DOHH2 (cell line): ENCODE measurements at regions not wholly inside any gene's neighbourhood (a gene's known extent, or its start where the extent isn't known, plus 50 kb on each side); places are given as distances from the start of the nearest gene placed in this dataset.

Experiments
- H3F3A ChIP-seq: fragments of 200-600 bp; sonication (generic), shearing (Covaris generic); 2 replicates; pipeline ENCODE4 v1.6.0; 2016; ENCODE audit warnings: antibody characterized with exemption, mild to moderate bottlenecking; ENCODE audit not compliant: control insufficient read depth, insufficient read depth
- H3K27ac ChIP-seq: fragments of 200-600 bp; sonication (generic); 2 replicates; pipeline ENCODE4 v1.5.1; 2014; ENCODE audit warnings: low read depth, mild to moderate bottlenecking, low read length, moderate library complexity
- H3K27me3 ChIP-seq: fragments of 200-600 bp; sonication (generic); 2 replicates; pipeline ENCODE4 v1.6.1; 2014; ENCODE audit warnings: mild to moderate bottlenecking, low read length, mixed read lengths; ENCODE audit not compliant: control insufficient read depth
- H3K36me3 ChIP-seq: fragments of 200-600 bp; sonication (generic); 2 replicates; pipeline ENCODE4 v1.6.1; 2014; ENCODE audit warnings: mild to moderate bottlenecking, low read length, moderate library complexity, mixed read lengths; ENCODE audit not compliant: control insufficient read depth
- H3K4me1 ChIP-seq: fragments of 200-600 bp; sonication (generic); 2 replicates; pipeline ENCODE4 v1.6.1; 2014; ENCODE audit warnings: mild to moderate bottlenecking, low read length, mixed read lengths; ENCODE audit not compliant: control insufficient read depth
- H3K4me2 ChIP-seq: fragments of 200-600 bp; sonication (generic); 2 replicates; pipeline ENCODE4 v1.6.0; 2014; ENCODE audit warnings: mild to moderate bottlenecking, low read length, moderate library complexity
- H3K4me3 ChIP-seq: fragments of 200-600 bp; sonication (generic); 2 replicates; pipeline ENCODE4 v1.5.1; 2014; ENCODE audit warnings: mild to moderate bottlenecking, low read length, mixed read lengths
- H3K79me2 ChIP-seq: fragments of 200-600 bp; sonication (generic); 2 replicates; pipeline ENCODE4 v1.6.1; 2014; ENCODE audit warnings: mild to moderate bottlenecking, low read length, mixed read lengths; ENCODE audit not compliant: control insufficient read depth
- H3K9me2 ChIP-seq: fragments of 200-600 bp; sonication (generic); replicated peaks from 2 replicates; pipeline ENCODE4 v1.6.1; 2014; ENCODE audit warnings: mild to moderate bottlenecking, low read length, mixed read lengths; ENCODE audit not compliant: control insufficient read depth
- H3K9me3 ChIP-seq: fragments of 200-600 bp; sonication (generic); 2 replicates; pipeline ENCODE4 v1.6.1; 2014; ENCODE audit warnings: antibody characterized with exemption, low read length, mixed read lengths; ENCODE audit not compliant: control insufficient read depth, insufficient read depth
- H4K20me1 ChIP-seq: fragments of 200-600 bp; sonication (generic); 2 replicates; pipeline ENCODE4 v1.6.0; 2014; ENCODE audit warnings: low read depth, mild to moderate bottlenecking, antibody characterized with exemption, low read length, moderate library complexity; ENCODE audit not compliant: control insufficient read depth, insufficient read depth
- EZH2phosphoT487 ChIP-seq: fragments of 200-600 bp; sonication (generic); IDR thresholded peaks from 2 replicates; pipeline ENCODE4 v1.6.1; 2017; ENCODE audit warnings: borderline replicate concordance, mild to moderate bottlenecking, antibody characterized with exemption, low read length, moderate library complexity, mixed read lengths
- TF ChIP-seq, protein P1 (sequence below): fragments of 200-600 bp; sonication (generic); IDR thresholded peaks from one replicate; pipeline ENCODE4 v1.5.1; 2014; ENCODE audit warnings: antibody characterized with exemption, mild to moderate bottlenecking, low read depth, low read length; ENCODE audit not compliant: poor library complexity, severe bottlenecking

DNA sequence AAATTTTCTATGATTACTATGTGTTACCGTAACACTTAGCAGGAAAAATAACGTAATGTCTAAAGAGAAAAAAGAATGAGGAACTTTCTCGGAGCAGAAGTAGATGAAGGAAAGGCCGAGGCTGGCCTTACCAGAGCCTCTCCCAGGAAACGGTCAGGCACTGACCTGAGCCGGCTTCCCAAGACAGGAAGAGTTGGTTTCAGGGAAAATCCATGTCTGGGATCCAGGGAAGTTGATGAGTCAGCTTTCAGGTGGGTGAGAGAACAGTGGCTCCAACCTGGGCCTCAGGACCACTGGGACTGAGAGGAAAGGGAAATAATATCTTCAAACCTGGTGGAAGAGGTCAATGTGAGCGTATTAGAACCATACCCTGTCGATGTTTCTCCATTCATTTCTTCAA, 93.3 kb upstream of the UBL3 start:
- no peaks in the 10 kb centered on the region for H3K9me3 ChIP-seq
- peaks cover 5% of the 10 kb centered on the region; the same call in 1 of the 2 replicates for H3K27me3 ChIP-seq
- H3K9me2 ChIP-seq, result no peaks in the 10 kb centered on the region
- H3F3A ChIP-seq, result no peaks in the 10 kb centered on the region
- no peak overlapping the region for H3K27ac ChIP-seq
- TF ChIP-seq EZH2phosphoT487, result no peak
- TF ChIP-seq, protein P1, sequence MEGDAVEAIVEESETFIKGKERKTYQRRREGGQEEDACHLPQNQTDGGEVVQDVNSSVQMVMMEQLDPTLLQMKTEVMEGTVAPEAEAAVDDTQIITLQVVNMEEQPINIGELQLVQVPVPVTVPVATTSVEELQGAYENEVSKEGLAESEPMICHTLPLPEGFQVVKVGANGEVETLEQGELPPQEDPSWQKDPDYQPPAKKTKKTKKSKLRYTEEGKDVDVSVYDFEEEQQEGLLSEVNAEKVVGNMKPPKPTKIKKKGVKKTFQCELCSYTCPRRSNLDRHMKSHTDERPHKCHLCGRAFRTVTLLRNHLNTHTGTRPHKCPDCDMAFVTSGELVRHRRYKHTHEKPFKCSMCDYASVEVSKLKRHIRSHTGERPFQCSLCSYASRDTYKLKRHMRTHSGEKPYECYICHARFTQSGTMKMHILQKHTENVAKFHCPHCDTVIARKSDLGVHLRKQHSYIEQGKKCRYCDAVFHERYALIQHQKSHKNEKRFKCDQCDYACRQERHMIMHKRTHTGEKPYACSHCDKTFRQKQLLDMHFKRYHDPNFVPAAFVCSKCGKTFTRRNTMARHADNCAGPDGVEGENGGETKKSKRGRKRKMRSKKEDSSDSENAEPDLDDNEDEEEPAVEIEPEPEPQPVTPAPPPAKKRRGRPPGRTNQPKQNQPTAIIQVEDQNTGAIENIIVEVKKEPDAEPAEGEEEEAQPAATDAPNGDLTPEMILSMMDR, result no peak
- H3K4me3 ChIP-seq, result no peak overlapping the region
- H3K4me1 ChIP-seq, result no peaks in the 10 kb centered on the region
- H3K79me2 ChIP-seq, result no peaks in the 10 kb centered on the region
- no peak overlapping the region for H3K4me2 ChIP-seq
- no peaks in the 10 kb centered on the region for H3K36me3 ChIP-seq
- no peaks in the 10 kb centered on the region for H4K20me1 ChIP-seq

DNA sequence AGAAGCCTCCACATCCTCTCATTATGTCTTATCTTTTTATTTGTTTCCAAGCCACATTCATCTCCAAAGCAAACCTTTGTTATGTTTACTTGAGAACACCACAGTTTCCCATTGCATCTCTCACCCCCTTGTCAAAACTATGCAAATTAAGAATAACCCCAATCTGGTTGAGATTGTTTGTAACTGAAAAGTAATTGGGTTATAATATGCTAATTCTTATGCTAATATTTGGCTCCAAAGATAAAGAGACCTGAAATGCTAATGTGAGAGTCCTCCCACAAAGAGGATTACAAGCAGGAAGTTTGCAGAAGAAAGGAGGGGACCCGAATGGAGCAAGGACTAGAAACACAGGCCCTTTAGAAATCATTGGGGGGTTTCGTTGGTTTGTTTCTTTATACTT, 92.9 kb upstream of the UBL3 start:
- no peaks in the 10 kb centered on the region for H3F3A ChIP-seq
- TF ChIP-seq EZH2phosphoT487, result no peak
- TF ChIP-seq, protein P1, result no peak
- no peaks in the 10 kb centered on the region for H3K36me3 ChIP-seq
- no peaks in the 10 kb centered on the region for H3K79me2 ChIP-seq
- H3K4me1 ChIP-seq, result no peaks in the 10 kb centered on the region
- no peak overlapping the region for H3K27ac ChIP-seq
- no peaks in the 10 kb centered on the region for H3K9me3 ChIP-seq
- no peak overlapping the region for H3K4me3 ChIP-seq
- no peaks in the 10 kb centered on the region for H3K9me2 ChIP-seq
- peaks cover 5% of the 10 kb centered on the region; the same call in 1 of the 2 replicates for H3K27me3 ChIP-seq
- H4K20me1 ChIP-seq, result no peaks in the 10 kb centered on the region
- H3K4me2 ChIP-seq, result no peak overlapping the region

GRCh38 chr13:29940715-29941114, 90.3 kb upstream of the UBL3 start:
- Histone ChIP-seq H3K4me3 (no peak overlapping the region), H3K9me3 (no peaks in the 10 kb centered on the region), H3K79me2 (no peaks in the 10 kb centered on the region), H4K20me1 (no peaks in the 10 kb centered on the region), H3K9me2 (no peaks in the 10 kb centered on the region), H3K27ac (no peak overlapping the region), H3K36me3 (no peaks in the 10 kb centered on the region), H3K4me1 (no peaks in the 10 kb centered on the region), H3K27me3 (peaks cover 24% of the 10 kb centered on the region), H3F3A (no peaks in the 10 kb centered on the region), H3K4me2 (no peak overlapping the region)
- TF ChIP-seq EZH2phosphoT487, result no peak
- TF ChIP-seq, protein P1, result no peak

DNA sequence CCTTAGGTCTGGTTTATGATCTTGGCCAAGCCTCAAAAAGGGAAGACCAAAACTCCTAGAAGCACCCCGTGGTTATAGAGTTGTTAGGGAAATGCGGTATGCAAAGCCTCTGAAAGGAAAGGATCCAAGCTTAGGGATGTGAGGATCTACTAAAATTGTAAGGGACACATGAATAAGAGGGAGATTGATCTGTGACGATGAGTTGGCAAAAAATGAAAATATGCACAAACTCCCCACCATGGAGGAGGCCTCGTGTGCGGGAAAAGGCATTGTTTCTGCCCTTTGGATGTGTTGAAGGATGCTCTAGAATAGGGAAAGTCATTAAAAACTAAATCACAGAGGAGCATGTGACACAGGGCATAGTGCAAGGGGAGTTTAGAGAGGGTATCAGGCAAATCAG, 88.7 kb upstream of the UBL3 start:
- H3K9me3 ChIP-seq, result no peaks in the 10 kb centered on the region
- no peaks in the 10 kb centered on the region for H3K36me3 ChIP-seq

More for the DNA sequence above, 88.7 kb upstream of the UBL3 start:
- Histone ChIP-seq H3K27ac (no peak overlapping the region), H3K4me3 (no peak overlapping the region), H3K27me3 (peaks cover 36% of the 10 kb centered on the region), H4K20me1 (no peaks in the 10 kb centered on the region), H3K79me2 (no peaks in the 10 kb centered on the region), H3F3A (no peaks in the 10 kb centered on the region), H3K4me1 (no peaks in the 10 kb centered on the region), H3K9me2 (no peaks in the 10 kb centered on the region), H3K4me2 (no peak overlapping the region)
- no peak for TF ChIP-seq EZH2phosphoT487
- TF ChIP-seq, protein P1, result no peak
